HepG2 (cell line): ENCODE measurements at regions not wholly inside any gene's neighbourhood (a gene's known extent, or its start where the extent isn't known, plus 50 kb on each side); places are given as distances from the start of the nearest gene placed in this dataset.

Source experiments
- ATAC-seq: fragments of 200-7000 bp; cut with Tn5 transposase; 3 replicates; pipeline ENCODE4 v1.9.1; 2020; ENCODE audit warnings: mild to moderate bottlenecking, moderate library complexity
- BruUV-seq: library from RNA; stranded (reverse); fragments of 400-500 nt; replicated peaks from 2 replicates; lab custom pipeline; 2021; lab: Mats Ljungman, UMichigan
- CTCF ChIA-PET: fragments of 300-600 bp; formaldehyde crosslinking; extraction: SDS; loops from one replicate; lab custom pipeline; 2021; ENCODE audit warnings: low total read pairs, inconsistent platforms, low intra/inter-chr PET ratio; lab: Yijun Ruan, JAX
- POLR2A ChIA-PET: fragments of 350-600 bp; sonication (Branson Sonifier 250); formaldehyde crosslinking; loops from one replicate; lab custom pipeline; 2020; ENCODE audit warnings: antibody characterized with exemption, inconsistent platforms; lab: Yijun Ruan, JAX
- DNase-seq: peaks from one replicate; pipeline ENCODE4 v3.0.0-alpha.2; 2015; ENCODE audit warnings: low spot score
- FAIRE-seq: peaks from 3 replicates; lab custom pipeline; 2011; peaks lifted over from hg19 to GRCh38; lab: Jason Lieb, UNC
- H2AFZ ChIP-seq: one replicate; pipeline ENCODE4 v1.6.1; 2011; ENCODE audit warnings: low read length, inconsistent platforms
- H3K27ac ChIP-seq: fragments of 300-600 bp; 3 replicates; pipeline ENCODE4 v1.8.0; 2011; ENCODE audit warnings: mixed run types, mild to moderate bottlenecking, mixed read lengths, low read length, inconsistent platforms; ENCODE audit not compliant: insufficient read depth; ENCODE audit errors: extremely low read length
- H3K27me3 ChIP-seq, 2 experiments: fragments of 200-600 bp in 1 of 2; 2 replicates in 1 of 2; 3 replicates in 1 of 2; pipeline versions ENCODE4 v1.6.0 to v1.8.0; 2011; ENCODE audit warnings: low read length in 2 of 2, mild to moderate bottlenecking in 2 of 2, moderate library complexity in 2 of 2, inconsistent platforms in 1 of 2; ENCODE audit not compliant: insufficient read depth in 2 of 2, control insufficient read depth in 1 of 2
- H3K36me3 ChIP-seq, 2 experiments: fragments of 200-600 bp in 1 of 2; replicated peaks in 1 of 2; 2 replicates in 1 of 2; 3 replicates in 1 of 2; pipeline versions ENCODE4 v1.5.1 to v1.8.0; 2011; ENCODE audit warnings: low read length in 2 of 2, inconsistent platforms in 1 of 2; ENCODE audit not compliant: insufficient read depth in 2 of 2, control insufficient read depth in 1 of 2
- H3K4me1 ChIP-seq: 2 replicates; pipeline ENCODE4 v1.5.1; 2012; ENCODE audit warnings: low read length, inconsistent platforms; ENCODE audit not compliant: insufficient read depth
- H3K4me2 ChIP-seq: 2 replicates; pipeline ENCODE4 v1.6.0; 2011; ENCODE audit warnings: low read depth, low read length, inconsistent platforms
- H3K4me3 ChIP-seq, 3 experiments: fragments of 200-600 bp in 1 of 3; sonication (generic), shearing (Covaris generic) in 1 of 3; replicated peaks in 1 of 3; 2 replicates each; pipeline ENCODE4 v1.5.1; 2011 to 2016; ENCODE audit warnings: low read length in 3 of 3, inconsistent platforms in 2 of 3, low read depth in 2 of 3, mild to moderate bottlenecking in 2 of 3, control low read depth in 1 of 3, mixed read lengths in 1 of 3; ENCODE audit not compliant: insufficient read depth in 1 of 3
- H3K79me2 ChIP-seq: one replicate; pipeline ENCODE4 v1.6.1; 2011; ENCODE audit warnings: low read length, inconsistent platforms; ENCODE audit not compliant: insufficient read depth
- H3K9ac ChIP-seq: 2 replicates; pipeline ENCODE4 v1.6.0; 2011; ENCODE audit warnings: mild to moderate bottlenecking, low read depth, low read length, inconsistent platforms; ENCODE audit not compliant: insufficient read depth
- H3K9me3 ChIP-seq: 2 replicates; pipeline ENCODE4 v1.5.1; 2012; ENCODE audit warnings: mild to moderate bottlenecking, low read length
- H4K20me1 ChIP-seq: 2 replicates; pipeline ENCODE4 v1.6.0; 2011; ENCODE audit warnings: inconsistent platforms, mild to moderate bottlenecking, low read length, moderate library complexity; ENCODE audit not compliant: insufficient read depth
- AKNA ChIP-seq: sonication (generic); formaldehyde crosslinking; IDR thresholded peaks from 2 replicates; pipeline ENCODE4 v1.4.0; 2020; ENCODE audit warnings: missing genetic modification reagents, borderline replicate concordance
- USF2 ChIP-seq, 2 experiments: sonication (generic) in 1 of 2; formaldehyde crosslinking in 1 of 2; IDR thresholded peaks; 2 replicates each; pipeline versions ENCODE4 v1.5.1 to v1.6.1; 2011 to 2020; ENCODE audit warnings: borderline replicate concordance in 1 of 2, low read depth in 1 of 2, low read length in 1 of 2, mild to moderate bottlenecking in 1 of 2, missing genetic modification reagents in 1 of 2, moderate library complexity in 1 of 2
- ZFP82 ChIP-seq: sonication (generic); formaldehyde crosslinking; IDR thresholded peaks from 2 replicates; pipeline ENCODE4 v1.5.1; 2020; ENCODE audit warnings: mild to moderate bottlenecking, missing genetic modification reagents, borderline replicate concordance
- ZHX1 ChIP-seq: sonication (generic); formaldehyde crosslinking; IDR thresholded peaks from 2 replicates; pipeline ENCODE4 v1.8.1; 2022; ENCODE audit warnings: low read depth, mild to moderate bottlenecking, missing genetic modification reagents
- ZUFSP ChIP-seq: sonication (generic); formaldehyde crosslinking; IDR thresholded peaks from 2 replicates; pipeline ENCODE4 v1.9.0; 2021; ENCODE audit warnings: missing genetic modification reagents, mild to moderate bottlenecking, borderline replicate concordance
- ZXDC ChIP-seq: sonication (generic); formaldehyde crosslinking; IDR thresholded peaks from 2 replicates; pipeline ENCODE4 v1.5.0; 2020; ENCODE audit warnings: mild to moderate bottlenecking, missing genetic modification reagents
- WGBS: methylation state at CpG from one replicate; pipeline ENCODE4 v1.1.6; 2017; ENCODE audit warnings: low lambda C conversion rate; 5-methylcytosine and 5-hydroxymethylcytosine counted together
- in situ Hi-C: cut with HindIII; loops from 2 replicates; pipeline ENCODE4 v1.10.0; 2017; ENCODE audit warnings: low pct_unique_long_range_greater_than_20kb; ENCODE audit not compliant: extremely low pct_ligation_motif_present
- intact Hi-C: fragments of 100-400 bp; cut with micrococcal nuclease; formaldehyde crosslinking; loops from one replicate; pipeline ENCODE4 v1.10.0; 2022; ENCODE audit not compliant: unreplicated experiment

- Histone ChIP-seq H3K27me3 (no peaks in the 10 kb centered on the region), H3K4me1 (no peaks in the 10 kb centered on the region), H2AFZ (no peak overlapping the region), H3K27ac (no peak overlapping the region), H3K9me3 (peaks cover 15% of the 10 kb centered on the region), H4K20me1 (no peaks in the 10 kb centered on the region), H3K9ac (no peak overlapping the region), H3K4me3 (no peak overlapping the region), H3K4me2 (no peak overlapping the region), H3K36me3 (no peaks in the 10 kb centered on the region), H3K79me2 (no peaks in the 10 kb centered on the region)
- in situ Hi-C loops, result no loop called here
- no TSS peak for BruUV-seq
- 36% methylated on average over 10 of the region's 11 CpGs for WGBS
- intact Hi-C loops, result no loop called here
- ChIA-PET POLR2A (no interaction called here), CTCF (no interaction called here)
- ATAC-seq (no peak), DNase-seq (no peak), FAIRE-seq (no peak)
- TF ChIP-seq AKNA (CRISPR knock-in tag) (no peak), ZXDC (CRISPR knock-in tag) (no peak), ZHX1 (CRISPR knock-in tag) (no peak), ZUFSP (CRISPR knock-in tag) (no peak), USF2 (IDR thresholded peaks at IDR 0.05; ENCODE audit: low read depth, low read length) (no peak), USF2 (CRISPR knock-in tag; IDR thresholded peaks at IDR 0.05; ENCODE audit: borderline replicate concordance) (no peak), ZFP82 (CRISPR knock-in tag) (no peak)
These were observed 420.3 kb downstream of the NPHP4 start for GRCh38 chr1:5571861-5572401.
